ENCODE measurements at regions not wholly inside any gene's neighbourhood (a gene's known extent, or its start where the extent isn't known, plus 50 kb on each side); places are given as distances from the start of the nearest gene placed in this dataset.

DNA sequence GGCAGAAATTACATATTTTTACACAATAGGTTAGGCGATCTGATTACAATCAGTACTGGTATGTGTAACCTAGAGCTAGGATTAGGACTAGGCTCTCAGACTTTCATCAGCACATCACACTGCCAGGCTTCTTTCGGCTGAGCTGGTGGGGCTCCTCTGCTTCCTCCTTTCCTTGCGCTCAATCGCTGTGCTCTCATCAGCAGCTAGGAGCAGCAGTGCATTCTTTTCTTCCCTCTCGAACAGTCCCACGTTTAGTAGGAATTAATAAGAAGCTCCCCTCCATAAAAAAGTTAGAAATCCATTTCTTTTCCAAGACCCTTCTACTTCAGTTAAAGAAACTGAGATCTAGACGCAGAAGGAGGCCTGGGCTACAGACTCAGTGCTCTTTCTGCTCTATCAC lies 350.4 kb downstream of the SPRY1 start:
- DNase-seq (ENCODE audit: low spot score), result peak; percentile 29

DNA sequence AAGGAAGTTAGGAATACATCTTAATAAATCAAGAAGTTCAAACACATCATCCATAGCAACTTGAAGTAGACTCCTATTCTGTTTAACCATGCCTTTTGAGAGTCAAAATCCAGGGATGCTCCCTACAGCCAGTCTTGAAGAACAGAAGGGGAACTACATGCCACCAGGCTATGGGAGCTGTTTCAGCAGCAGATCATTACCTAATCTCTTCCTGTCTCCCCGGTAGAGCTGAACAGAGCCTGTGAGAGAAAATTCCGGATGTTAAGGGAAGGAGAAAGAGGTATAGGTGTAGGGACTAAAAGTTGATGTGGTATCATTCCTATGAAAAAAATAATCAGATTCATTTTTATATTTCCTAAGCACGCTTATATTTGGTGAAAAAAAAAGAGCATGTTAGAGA lies 352.2 kb downstream of the SPRY1 start:
- no peak for DNase-seq (ENCODE audit: low spot score)

DNA sequence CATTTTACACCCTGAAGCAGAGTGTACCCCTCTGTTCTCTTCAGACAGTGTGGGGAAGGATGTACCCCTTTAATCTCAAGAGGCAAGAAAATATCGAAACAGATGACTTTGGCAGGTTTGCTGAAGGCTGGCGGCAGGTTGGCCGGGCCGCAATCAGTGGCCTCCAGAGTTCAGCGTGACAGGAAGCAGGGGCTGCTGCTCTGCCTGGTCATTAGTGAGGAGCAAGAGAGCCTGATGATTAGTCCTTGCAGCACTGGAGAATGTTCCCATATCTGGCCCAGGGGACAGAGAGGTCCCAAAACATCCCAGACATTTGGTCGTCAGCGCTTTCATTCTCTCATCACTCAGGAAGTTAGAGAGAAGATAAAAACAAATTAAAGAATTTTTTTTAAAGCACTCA lies 352.8 kb downstream of the SPRY1 start:
- peak; percentile 5 for DNase-seq (ENCODE audit: low spot score)

DNA sequence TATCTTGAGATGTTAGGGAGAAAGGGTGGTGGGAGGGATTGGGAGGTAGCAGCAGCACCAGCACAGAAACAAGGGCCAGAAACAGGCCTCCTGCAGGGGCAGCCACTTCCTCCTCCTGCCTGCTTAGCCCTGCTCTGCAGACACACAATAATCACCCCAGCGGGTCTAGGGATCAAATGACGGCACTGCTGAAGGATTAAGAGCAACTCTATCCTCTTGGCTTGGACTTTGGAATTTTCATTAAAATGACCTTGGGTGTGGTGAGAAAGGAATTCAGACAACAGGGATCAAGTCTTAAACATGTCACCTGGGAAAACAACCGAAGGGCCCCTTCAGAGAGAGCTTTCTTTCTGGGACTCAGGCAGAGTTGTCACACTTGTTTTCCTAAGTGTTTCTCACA lies 353.4 kb downstream of the SPRY1 start:
- DNase-seq (ENCODE audit: low spot score), result no peak

DNA sequence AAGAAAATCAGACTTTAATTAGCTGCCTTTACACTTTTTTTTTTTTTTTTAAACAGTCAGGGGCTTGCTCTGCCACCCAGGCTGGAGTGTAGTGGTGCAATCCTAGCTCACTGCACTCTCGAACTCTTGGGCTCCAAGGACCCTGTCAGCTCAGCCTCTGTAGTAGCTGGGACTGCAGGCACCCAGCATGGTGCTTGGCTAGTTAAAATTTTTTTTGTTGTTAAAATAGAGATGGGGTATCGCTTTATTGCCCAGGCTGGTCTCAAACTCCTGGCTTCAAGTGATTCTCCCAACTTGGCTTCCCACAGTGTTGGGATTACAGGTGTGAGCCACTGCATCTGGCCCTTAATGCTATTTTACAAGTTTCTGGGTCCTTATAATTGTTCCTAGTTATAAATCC lies 359.1 kb downstream of the SPRY1 start:
- no peak for DNase-seq (ENCODE audit: low spot score)

DNA sequence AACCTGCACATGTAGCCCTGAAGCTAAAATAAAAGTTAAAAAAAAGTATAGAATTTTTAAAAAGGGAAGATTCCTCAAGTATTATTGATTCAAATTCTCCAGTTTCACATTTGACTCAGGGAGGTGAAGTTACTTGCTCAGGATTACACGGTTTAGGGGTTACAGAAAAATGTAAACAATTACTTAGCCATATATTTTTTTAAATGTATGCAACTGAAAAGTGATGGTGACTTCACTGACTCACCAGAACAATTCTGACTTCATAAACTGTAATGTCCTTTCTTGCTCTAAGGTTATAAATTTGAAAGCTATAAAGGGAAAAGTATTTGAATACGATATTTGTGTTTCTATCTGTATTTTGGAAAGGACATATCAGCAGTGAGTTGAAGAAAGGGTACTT lies 371.2 kb downstream of the SPRY1 start:
- no peak for DNase-seq (ENCODE audit: low spot score)

DNA sequence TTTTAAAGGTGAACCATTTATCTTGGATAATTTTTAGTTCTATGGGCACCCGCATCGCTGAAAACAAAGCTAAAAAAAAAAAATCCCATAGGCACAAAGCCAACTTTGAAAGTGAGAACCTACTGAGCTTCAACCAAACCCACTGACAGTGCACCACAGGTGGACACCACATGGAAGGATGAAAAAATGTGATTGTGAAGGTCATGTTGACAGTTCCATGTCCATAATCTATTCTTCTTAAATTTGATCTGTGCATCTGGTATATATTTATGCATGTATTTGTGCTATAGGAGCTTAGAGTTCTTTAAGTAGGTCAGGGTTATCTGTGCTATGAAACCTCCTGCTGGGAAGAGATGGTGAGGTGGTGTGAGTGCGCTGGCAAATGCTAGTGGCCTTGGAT lies 374.3 kb downstream of the SPRY1 start:
- no peak for DNase-seq (ENCODE audit: low spot score)

DNA sequence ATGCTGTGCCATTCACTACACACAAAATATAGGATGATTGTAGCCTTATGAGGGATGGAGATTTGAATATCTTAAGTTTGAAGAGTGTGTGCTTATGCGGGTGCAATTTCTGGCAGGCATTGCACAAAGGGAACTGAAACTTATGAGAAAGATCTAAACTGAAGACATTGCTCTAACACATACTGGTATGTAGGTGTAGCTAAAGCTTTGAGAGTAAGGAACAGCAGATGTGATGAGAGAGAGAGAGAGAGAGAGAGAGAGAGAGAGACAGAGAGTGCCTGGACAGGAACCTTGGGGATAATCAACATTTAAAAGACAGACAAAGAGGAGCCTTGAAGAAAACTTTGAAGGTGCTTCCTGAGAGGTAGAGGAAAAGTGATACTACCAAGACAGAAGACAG lies 379.7 kb downstream of the SPRY1 start:
- DNase-seq (ENCODE audit: low spot score), result no peak

DNA sequence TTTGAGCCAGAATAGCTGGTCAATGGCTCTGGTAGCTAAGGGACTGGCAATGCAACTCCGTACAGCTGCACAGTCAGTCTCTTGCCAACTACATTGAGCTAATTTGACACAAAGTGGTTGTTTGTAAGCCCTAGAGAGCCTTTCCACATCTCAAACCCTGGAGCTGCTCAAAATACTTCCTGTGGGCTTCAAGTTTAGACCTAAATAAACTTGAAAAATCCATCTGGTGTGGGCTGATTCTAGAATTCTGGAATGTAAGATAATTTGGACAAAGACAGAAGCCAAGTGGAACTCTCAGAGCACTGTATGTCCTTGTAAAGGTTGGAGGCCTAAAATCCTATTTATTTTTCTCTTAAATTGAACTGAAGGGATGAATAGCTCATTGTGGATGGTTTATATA lies 380.8 kb downstream of the SPRY1 start:
- no peak for DNase-seq (ENCODE audit: low spot score)

DNA sequence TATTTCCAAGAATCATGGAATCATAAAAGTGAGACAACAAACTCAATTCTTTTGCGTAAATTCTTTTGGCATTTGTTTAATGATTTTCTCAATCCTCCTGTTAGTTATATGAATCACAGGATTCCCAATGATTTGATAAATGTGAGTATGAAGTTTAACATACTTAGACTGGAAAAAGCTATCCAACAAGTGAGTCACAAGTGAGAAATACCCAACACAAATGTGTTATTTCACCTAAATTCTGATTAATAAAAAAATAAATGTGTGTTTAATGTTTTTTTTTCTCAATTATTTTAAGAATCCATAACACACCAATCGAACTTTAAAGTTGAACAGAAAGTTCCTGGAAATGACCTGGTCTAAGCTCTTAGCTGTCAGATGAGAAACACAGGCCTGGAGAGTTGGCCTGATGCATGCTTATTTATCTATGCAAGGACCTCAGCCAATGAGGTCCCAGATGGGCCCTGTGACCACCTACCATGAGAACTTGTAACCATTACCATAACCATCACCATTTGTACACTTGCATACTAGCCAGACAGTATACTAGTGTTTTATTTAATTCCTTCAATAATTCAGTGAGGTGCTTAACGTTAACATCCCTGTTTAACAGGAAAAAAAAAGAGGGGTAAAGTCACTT lies 386.7 kb downstream of the SPRY1 start:
- DNase-seq (ENCODE audit: low spot score), result no peak

DNA sequence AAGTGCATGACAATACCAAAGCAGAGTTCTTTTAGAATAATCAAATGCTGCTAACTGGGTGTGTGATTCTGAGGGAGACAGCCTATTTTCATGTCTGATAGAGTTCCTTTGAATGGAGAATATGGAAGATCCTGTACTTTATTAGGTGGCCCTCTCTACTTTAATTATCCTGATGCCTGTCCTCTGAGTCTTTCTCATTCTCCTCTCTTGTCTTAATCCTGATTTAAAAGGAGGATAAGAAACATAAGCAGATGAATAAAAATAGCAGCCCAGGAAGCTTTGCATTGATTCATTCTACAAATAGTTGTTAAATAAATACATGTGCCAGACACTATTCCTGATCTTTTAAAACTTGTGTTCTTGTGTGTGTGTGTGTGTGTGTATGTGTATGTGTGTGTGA lies 387.3 kb downstream of the SPRY1 start:
- no peak for DNase-seq (ENCODE audit: low spot score)

DNA sequence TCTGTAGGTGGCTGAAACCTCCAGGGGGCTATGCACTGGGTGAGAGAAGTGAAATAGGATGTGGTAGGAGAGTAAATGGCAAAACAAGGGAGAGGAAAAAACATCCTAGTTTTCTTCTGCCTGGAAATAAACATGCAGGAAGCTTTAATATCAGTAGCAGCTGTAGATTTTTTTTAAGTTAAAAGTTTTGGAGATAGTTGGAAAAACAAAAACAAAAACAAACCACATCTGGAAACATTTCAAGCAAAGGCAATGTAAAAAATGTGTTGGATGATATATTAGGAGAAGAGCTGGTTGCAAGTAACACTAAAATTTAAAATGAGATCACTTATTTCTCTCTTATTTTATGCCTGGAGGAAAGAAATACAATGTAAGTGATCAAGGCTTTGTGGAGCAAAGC lies 388.0 kb downstream of the SPRY1 start:
- DNase-seq (ENCODE audit: low spot score), result no peak

DNA sequence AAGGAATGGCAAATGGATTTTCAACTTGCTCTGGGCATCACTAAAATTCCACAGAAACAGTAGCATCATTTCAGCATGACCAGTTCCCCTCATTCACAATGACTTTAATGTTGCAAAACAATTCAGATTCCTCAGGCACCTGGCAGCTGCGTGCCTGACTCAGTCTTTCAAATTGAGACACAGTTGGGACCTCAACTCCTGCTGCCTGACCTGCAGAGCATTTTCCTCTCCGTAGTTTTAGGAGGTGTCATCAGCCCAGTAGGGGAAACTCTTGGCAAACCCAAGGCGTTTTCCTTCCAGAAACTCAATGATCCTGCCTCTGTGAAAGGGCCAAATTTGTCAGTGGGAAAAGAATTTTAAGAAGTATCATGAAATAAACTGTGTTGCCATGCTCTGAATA lies 388.9 kb downstream of the SPRY1 start:
- no peak for DNase-seq (ENCODE audit: low spot score)

DNA sequence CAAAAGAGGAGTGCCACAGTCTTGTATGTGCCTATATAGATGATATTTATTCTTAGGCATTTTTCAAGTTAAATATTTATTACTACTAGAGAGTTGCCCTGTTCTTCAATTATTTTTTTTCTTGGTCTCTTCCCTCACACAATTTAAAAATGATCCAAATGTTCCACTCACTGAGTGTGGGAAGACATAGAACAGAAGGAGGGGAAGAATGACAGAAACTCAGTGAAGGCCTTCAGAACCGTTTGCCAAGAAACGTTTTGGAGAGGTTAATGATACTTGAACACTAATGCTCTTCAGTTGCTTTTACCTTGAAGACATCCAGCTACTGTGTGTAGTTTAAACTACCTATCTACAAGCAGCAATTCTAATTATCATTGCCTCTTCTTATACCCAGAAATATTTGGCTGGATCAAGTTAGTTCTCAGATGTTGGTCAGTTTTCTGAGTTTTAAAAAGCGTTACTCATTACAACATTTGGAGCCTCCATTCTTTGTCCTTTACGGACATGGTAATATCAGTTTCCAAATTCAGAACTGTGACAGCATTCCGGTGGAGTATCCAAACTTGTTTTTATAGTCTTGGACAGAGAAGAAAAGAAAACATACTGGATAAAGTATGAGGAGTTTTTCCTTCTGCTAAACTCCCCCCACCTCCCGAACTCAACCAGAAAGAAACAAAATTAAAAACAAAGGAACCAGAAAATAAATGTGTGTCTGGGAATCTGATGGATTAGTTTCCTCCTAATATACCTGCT lies 389.7 kb downstream of the SPRY1 start:
- no peak for DNase-seq (ENCODE audit: low spot score)

DNA sequence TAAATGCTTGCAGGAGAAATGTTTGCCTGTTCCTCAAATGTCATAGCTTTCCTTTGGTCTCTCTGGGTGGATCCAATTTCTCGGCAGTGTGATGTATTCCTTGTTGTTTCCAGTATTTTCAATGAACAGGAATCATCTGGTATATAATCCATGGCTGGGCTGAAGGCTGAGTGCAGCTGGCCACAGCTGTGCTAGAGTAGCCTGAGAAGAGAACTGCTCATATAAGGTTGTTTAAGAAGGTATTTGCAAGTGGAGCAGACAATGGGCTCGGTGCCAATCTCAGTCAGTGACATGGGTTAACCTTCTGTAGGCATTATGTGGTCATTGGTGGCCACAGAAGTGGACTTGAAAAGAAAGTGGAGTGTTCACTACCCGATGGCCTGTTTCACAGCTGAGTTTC lies 390.3 kb downstream of the SPRY1 start:
- no peak for DNase-seq (ENCODE audit: low spot score)

DNA sequence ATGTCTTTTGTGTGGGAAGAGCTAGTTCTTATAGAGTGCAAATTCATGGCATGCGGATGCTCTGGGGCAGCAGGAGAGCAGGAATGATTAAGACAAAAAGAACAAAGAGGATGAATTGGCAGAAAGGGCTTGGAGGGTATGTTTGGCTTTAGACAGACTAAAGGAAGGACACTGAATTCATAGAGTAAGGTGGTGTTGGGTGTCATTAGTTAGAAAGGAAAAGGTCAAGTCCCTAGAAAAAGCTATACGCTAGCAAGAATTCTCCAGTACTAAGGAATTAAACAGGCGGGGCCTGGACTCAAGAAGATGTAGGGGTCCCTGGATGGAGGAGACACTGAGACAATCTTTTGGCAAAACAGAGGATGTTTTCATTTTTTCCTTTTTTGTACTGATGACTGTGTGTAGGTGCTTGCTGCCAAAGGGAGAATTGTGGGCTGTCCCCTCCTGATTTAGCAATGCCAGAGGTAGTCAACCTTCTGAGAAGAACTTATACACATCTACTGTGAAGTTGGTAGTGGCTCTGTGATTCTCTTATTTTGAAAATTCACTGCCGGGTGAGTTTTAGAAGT lies 391.0 kb downstream of the SPRY1 start:
- no peak for DNase-seq (ENCODE audit: low spot score)

DNA sequence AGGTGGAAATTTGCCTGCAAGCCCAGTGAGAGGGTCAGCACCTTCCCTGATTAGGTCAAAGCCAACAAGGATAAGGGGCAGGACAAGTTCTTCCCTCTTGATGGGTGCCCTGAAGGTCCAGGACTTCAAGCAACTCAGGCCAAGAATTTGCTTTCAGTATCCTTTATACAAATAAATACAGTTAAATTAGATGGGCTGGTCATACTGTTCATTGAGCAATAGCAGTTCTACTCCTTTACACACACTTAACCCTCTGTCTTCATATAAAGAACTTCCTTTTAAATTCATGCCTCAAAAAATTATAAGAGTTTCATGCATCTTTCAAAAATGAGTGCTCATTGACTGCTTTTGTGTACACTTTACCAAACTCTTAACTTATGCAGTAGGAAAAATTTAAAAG lies 392.0 kb downstream of the SPRY1 start:
- DNase-seq (ENCODE audit: low spot score), result no peak

DNA sequence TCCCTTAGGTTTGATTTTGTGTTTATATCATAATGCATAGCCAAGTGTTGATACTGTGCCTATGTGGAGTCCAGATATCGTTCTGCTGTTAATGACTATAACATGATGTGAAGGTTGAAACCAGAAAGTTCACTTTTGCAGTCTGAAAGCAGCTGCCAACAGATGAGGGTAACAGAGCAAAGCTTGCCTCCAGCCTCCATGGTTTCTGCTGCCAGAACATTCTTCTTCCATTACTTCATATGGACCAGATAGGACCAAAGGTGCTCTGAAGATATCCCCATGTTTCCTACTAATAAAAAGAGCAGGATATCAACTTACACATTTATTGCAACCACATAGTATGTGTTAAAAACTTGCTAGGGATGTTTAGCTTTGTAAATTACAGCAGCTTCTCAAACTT lies 394.1 kb downstream of the SPRY1 start:
- no peak for DNase-seq (ENCODE audit: low spot score)

DNA sequence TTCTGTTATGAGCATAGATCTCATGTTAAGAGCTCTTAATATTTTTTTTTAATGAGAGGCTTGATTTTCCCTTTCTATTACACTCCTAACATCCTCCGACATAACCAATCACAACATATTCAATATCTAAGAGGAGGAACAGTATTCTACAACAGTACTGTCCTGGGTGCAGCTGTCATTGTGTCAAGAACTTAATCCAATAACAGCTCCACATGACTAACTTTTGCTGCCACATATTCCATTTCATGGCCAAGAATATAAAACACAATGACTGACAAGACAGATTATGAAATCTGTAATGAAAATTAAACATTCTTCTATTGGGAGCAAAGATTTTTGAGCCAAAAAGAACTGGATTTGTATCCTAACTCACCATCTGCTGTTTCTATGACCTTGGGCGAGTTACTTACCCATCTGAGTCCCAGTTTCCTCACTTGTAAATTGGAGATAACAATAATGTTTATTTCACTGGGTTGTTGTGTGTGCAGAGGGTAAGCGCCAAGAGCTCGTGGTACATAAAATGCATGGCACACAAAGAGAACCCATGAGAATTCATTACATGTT lies 405.6 kb downstream of the SPRY1 start:
- DNase-seq (ENCODE audit: low spot score), result no peak

DNA sequence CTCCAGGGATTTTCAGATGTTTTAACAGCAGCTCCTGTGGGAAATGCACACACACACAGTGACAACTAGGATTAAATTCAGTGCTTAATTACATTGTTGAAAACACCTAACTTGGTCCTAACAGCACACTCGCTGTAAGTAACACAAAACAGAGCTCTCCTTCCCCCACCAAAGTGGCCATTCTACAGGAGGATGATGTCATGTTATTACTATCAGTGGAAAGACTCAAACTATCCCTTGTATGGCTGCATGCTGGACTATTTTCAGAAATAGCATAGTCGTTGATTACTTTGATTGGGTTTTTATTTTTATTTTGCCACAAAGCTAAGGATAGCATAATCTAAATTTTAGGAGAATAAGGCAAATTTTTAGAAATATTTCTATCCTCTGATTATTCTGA lies 406.3 kb downstream of the SPRY1 start:
- no peak for DNase-seq (ENCODE audit: low spot score)

DNA sequence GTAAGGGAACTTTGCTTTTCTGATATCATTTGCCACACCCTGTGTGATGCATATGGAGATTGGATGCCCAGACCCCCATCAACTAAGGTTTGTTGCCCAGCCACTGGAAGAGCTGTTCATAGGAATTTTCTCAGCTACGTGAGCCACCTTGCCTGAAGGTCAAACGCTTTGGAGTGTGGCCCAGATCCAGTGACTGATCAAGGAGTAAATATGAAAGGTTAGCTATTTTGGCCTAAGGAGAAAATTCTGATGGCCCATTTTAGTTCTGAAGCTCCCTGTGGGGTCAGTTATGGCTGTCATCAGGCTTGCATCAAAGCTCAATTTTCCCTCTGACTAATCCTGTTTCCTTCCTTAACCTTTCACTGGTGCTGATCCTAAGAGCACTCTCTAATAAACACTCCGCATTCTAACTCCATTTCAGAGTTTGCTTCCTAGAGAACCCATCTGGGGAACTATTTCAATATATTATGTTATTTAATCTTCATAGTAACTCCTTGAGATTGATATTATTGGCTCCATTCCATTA lies 407.7 kb downstream of the SPRY1 start:
- no peak for DNase-seq (ENCODE audit: low spot score)

DNA sequence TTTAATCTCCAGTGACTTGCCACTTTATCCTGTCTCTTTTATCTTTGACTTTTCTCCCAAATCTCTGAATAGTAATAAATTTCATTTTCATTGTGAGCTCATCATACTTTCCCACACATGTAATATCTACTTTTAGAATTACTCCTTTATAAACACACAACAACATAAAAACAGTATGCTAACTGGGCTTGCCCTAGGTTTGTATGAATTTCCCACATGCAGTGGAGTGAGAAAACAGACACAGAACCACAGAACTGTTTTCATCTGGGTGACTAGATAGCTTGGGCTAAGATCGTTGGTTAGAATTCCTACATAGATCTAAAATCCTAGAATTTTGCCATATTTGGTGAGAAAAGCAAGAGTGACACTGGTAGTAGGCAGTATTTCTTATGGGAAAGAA lies 409.5 kb downstream of the SPRY1 start:
- no peak for DNase-seq (ENCODE audit: low spot score)

DNA sequence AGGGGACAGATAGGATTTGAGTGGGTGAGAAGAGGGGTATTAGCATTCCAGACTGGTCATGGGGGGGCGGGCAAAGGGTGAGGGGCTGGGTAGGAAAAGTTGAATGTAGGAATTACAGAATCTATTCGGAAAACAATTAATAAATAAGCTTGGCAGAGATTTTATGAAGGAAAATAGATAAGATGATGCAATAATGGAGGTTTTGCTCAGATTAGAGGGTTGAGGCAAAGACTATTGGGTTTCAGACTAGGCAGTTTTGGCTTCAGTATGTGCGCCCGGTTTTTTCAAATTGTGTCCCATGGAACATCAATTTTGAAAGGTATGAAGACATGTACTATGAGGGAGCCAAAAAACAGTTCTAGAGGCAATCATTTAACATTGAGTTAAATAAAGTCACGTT lies 410.6 kb downstream of the SPRY1 start:
- no peak for DNase-seq (ENCODE audit: low spot score)

Data from hepatic stellate cell (primary cell).